GM23338 (cell line): ENCODE measurements at regions not wholly inside any gene's neighbourhood (a gene's known extent, or its start where the extent isn't known, plus 50 kb on each side); places are given as distances from the start of the nearest gene placed in this dataset.

Experiments used
- ATAC-seq: fragments of 200-7000 bp; cut with Tn5 transposase; 3 replicates; pipeline ENCODE4 v1.9.1; 2020
- DNase-seq: peaks from one replicate; pipeline ENCODE4 v3.0.0-alpha.2; 2015; ENCODE audit warnings: low spot score
- H2AFZ ChIP-seq: fragments of 200-600 bp; sonication (generic); 2 replicates; pipeline ENCODE4 v1.8.0; 2016; ENCODE audit warnings: antibody characterized with exemption, mild to moderate bottlenecking, moderate library complexity
- H3F3A ChIP-seq: fragments of 200-600 bp; sonication (generic); replicated peaks from 2 replicates; pipeline ENCODE4 v1.8.0; 2017; ENCODE audit warnings: antibody characterized with exemption, mixed run types, low read depth
- H3K27ac ChIP-seq: fragments of 200-600 bp; sonication (generic); 2 replicates; pipeline ENCODE4 v1.6.1; 2016; ENCODE audit warnings: low read depth
- H3K27me3 ChIP-seq: fragments of 200-600 bp; sonication (generic); 2 replicates; pipeline ENCODE4 v1.8.0; 2016; ENCODE audit warnings: mild to moderate bottlenecking, mixed run types, moderate library complexity; ENCODE audit not compliant: insufficient read depth
- H3K36me3 ChIP-seq: fragments of 200-600 bp; sonication (generic); 2 replicates; pipeline ENCODE4 v1.8.0; 2016; ENCODE audit warnings: mild to moderate bottlenecking; ENCODE audit not compliant: insufficient read depth
- H3K4me1 ChIP-seq: fragments of 200-600 bp; sonication (generic); 2 replicates; pipeline ENCODE4 v1.8.0; 2016; ENCODE audit warnings: mild to moderate bottlenecking, moderate library complexity; ENCODE audit not compliant: insufficient read depth
- H3K4me2 ChIP-seq: fragments of 200-600 bp; sonication (generic); 2 replicates; pipeline ENCODE4 v1.7.1; 2017; ENCODE audit warnings: mixed run types
- H3K4me3 ChIP-seq: fragments of 200-600 bp; sonication (generic); 2 replicates; pipeline ENCODE4 v1.6.1; 2016; ENCODE audit warnings: mixed run types
- H3K79me2 ChIP-seq: fragments of 200-600 bp; sonication (generic); replicated peaks from 2 replicates; pipeline ENCODE4 v1.8.0; 2017; ENCODE audit warnings: mild to moderate bottlenecking; ENCODE audit not compliant: insufficient read depth
- H3K9me2 ChIP-seq: fragments of 200-600 bp; sonication (generic); 2 replicates; pipeline ENCODE4 v1.8.0; 2017; ENCODE audit not compliant: insufficient read depth
- H4K20me1 ChIP-seq: fragments of 200-600 bp; sonication (generic); replicated peaks from 2 replicates; pipeline ENCODE4 v1.8.0; 2017; ENCODE audit warnings: mild to moderate bottlenecking; ENCODE audit not compliant: insufficient read depth
- H3K27ac Mint-ChIP-seq: 2 replicates; pipeline ENCODE4 v1.8.0; 2020; ENCODE audit warnings: inconsistent platforms, mild to moderate bottlenecking, moderate library complexity, mixed read lengths
- H3K27me3 Mint-ChIP-seq: 3 replicates; pipeline ENCODE4 v1.8.0; 2022; ENCODE audit warnings: low read depth, mild to moderate bottlenecking, moderate library complexity, mixed read lengths, inconsistent platforms; ENCODE audit not compliant: insufficient read depth, poor library complexity
- H3K36me3 Mint-ChIP-seq: 3 replicates; pipeline ENCODE4 v1.8.0; 2021; ENCODE audit warnings: low read depth, mild to moderate bottlenecking, inconsistent platforms, moderate library complexity, mixed read lengths
- H3K4me1 Mint-ChIP-seq: 3 replicates; pipeline ENCODE4 v1.8.0; 2020; ENCODE audit warnings: mild to moderate bottlenecking, inconsistent platforms, mixed read lengths
- H3K4me3 Mint-ChIP-seq: 3 replicates; pipeline ENCODE4 v1.8.0; 2021; ENCODE audit warnings: moderate library complexity, mild to moderate bottlenecking, inconsistent platforms, mixed read lengths
- H3K9me3 Mint-ChIP-seq: 3 replicates; pipeline ENCODE4 v1.8.0; 2020; ENCODE audit warnings: moderate library complexity, mild to moderate bottlenecking, inconsistent platforms, mixed read lengths
- CREB1 ChIP-seq: fragments of 250-450 bp; sonication (Bioruptor Pico); IDR thresholded peaks from 2 replicates; pipeline ENCODE4 v1.5.0; 2020; ENCODE audit warnings: low read depth, mild to moderate bottlenecking, moderate library complexity
- EZH2 ChIP-seq: fragments of 200-600 bp; sonication (generic); IDR thresholded peaks from one replicate; pipeline ENCODE4 v1.8.0; 2017; ENCODE audit warnings: antibody characterized with exemption, mild to moderate bottlenecking, low read depth; ENCODE audit not compliant: unreplicated experiment
- EZH2phosphoT487 ChIP-seq: fragments of 200-600 bp; sonication (generic); IDR thresholded peaks from one replicate; pipeline ENCODE4 v1.8.1; 2018; ENCODE audit warnings: antibody characterized with exemption; ENCODE audit not compliant: unreplicated experiment
- JUNB ChIP-seq: IDR thresholded peaks from one replicate; pipeline ENCODE4 v1.6.1; 2016; ENCODE audit warnings: antibody characterized with exemption; ENCODE audit not compliant: unreplicated experiment
- NANOG ChIP-seq: IDR thresholded peaks from 2 replicates; pipeline ENCODE4 v1.6.1; 2016; ENCODE audit warnings: antibody characterized with exemption, borderline replicate concordance
- POLR2AphosphoS5 ChIP-seq: IDR thresholded peaks from 2 replicates; pipeline ENCODE4 v1.6.1; 2016; ENCODE audit warnings: antibody characterized with exemption, low read depth
- STAT1 ChIP-seq: IDR thresholded peaks from one replicate; pipeline ENCODE4 v1.6.1; 2016; ENCODE audit warnings: antibody characterized with exemption; ENCODE audit not compliant: unreplicated experiment
- ZNF114 ChIP-seq: fragments of 250-450 bp; sonication (Bioruptor Pico); IDR thresholded peaks from 2 replicates; pipeline ENCODE4 v1.5.0; 2020; ENCODE audit warnings: mild to moderate bottlenecking, moderate library complexity
- ZNF331 ChIP-seq: fragments of 250-450 bp; sonication (Bioruptor Pico); IDR thresholded peaks from 2 replicates; pipeline ENCODE4 v1.5.0; 2020; ENCODE audit warnings: low read depth, mild to moderate bottlenecking, moderate library complexity
- ZNF462 ChIP-seq: fragments of 250-450 bp; sonication (Bioruptor Pico); IDR thresholded peaks from 2 replicates; pipeline ENCODE4 v1.5.0; 2020; ENCODE audit warnings: mild to moderate bottlenecking, moderate library complexity
- TF ChIP-seq, protein P1 (sequence below), 2 experiments: fragments of 200-600 bp in 1 of 2; sonication (generic) in 1 of 2; conservative IDR thresholded peaks; 2 replicates each; pipeline versions ENCODE4 v1.5.1 to v1.6.1; 2016 to 2017; ENCODE audit warnings: antibody characterized with exemption in 2 of 2, low read depth in 2 of 2, mild to moderate bottlenecking in 2 of 2, moderate library complexity in 1 of 2

GRCh38 chr2:3054066-3054465 is 323.6 kb downstream of the EIPR1 start:
- no peaks in the 10 kb centered on the region for H3K4me1 ChIP-seq
- no peak for ATAC-seq
- H3K36me3 Mint-ChIP-seq, result no peaks in the 10 kb centered on the region
- no peaks in the 10 kb centered on the region for H3K36me3 ChIP-seq
- H3K27ac Mint-ChIP-seq, result no peak overlapping the region
- no peaks in the 10 kb centered on the region for H3K79me2 ChIP-seq
- DNase-seq, result no peak
- peaks cover 8% of the 10 kb centered on the region; the same call in 2 of the 3 replicates for H3K9me3 Mint-ChIP-seq
- no peak overlapping the region for H3K27ac ChIP-seq
- H3K27me3 ChIP-seq, result no peaks in the 10 kb centered on the region
- H3K4me2 ChIP-seq, result no peak overlapping the region
- H3F3A ChIP-seq, result no peaks in the 10 kb centered on the region
- no peak overlapping the region for H3K4me3 ChIP-seq
- peaks cover 4% of the 10 kb centered on the region for H3K27me3 Mint-ChIP-seq
- no peaks in the 10 kb centered on the region for H3K9me2 ChIP-seq
- H4K20me1 ChIP-seq, result no peaks in the 10 kb centered on the region
- H3K4me3 Mint-ChIP-seq, result no peak overlapping the region
- TF ChIP-seq NANOG, result no peak
- TF ChIP-seq ZNF331, result no peak
- no peak for TF ChIP-seq JUNB
- no peak for TF ChIP-seq EZH2phosphoT487
- no peak for TF ChIP-seq ZNF462 (CRISPR knock-in tag)
- no peaks in the 10 kb centered on the region for H3K4me1 Mint-ChIP-seq
- H2AFZ ChIP-seq, result no peak overlapping the region

DNA sequence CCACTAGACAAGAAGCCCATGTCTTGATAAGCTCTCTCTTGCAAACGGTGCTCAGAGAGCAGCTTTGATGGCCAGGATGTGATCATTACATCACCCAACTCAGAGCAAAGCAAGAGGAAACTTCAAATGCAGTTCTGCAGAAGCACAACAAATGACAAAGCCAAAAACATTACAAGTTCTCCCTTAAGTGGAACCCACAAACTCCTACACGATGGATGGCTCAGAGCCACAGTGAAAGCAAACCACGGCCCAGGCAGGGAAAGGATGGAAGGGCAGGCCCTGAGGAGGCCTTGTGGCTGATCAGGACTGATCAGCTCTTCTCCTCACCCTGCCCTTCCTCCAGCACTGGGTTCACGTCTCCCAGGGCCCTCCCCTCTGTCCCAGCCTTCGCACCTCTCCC is 326.4 kb downstream of the EIPR1 start:
- 0 out of 2 replicates have a peak overlapping the region, but pooled peaks have one; percentile 5 for H2AFZ ChIP-seq
- H3K4me3 Mint-ChIP-seq, result no peak overlapping the region
- DNase-seq (no peak), ATAC-seq (no peak)
- no peak overlapping the region for H3K27ac Mint-ChIP-seq
- no peaks in the 10 kb centered on the region for H3K79me2 ChIP-seq
- no peaks in the 10 kb centered on the region for H3F3A ChIP-seq
- no peaks in the 10 kb centered on the region for H3K4me1 Mint-ChIP-seq
- H3K4me1 ChIP-seq, result no peaks in the 10 kb centered on the region
- no peaks in the 10 kb centered on the region for H4K20me1 ChIP-seq
- no peaks in the 10 kb centered on the region for H3K9me2 ChIP-seq
- H3K27ac ChIP-seq, result no peak overlapping the region
- peaks cover 6% of the 10 kb centered on the region; the same call in 2 of the 3 replicates for H3K9me3 Mint-ChIP-seq
- no peaks in the 10 kb centered on the region for H3K36me3 Mint-ChIP-seq
- H3K4me3 ChIP-seq, result no peak overlapping the region
- H3K36me3 ChIP-seq, result no peaks in the 10 kb centered on the region
- no peaks in the 10 kb centered on the region for H3K27me3 Mint-ChIP-seq
- H3K27me3 ChIP-seq, result no peaks in the 10 kb centered on the region
- no peak overlapping the region for H3K4me2 ChIP-seq
- TF ChIP-seq EZH2phosphoT487 (no peak), CREB1 (CRISPR knock-in tag) (no peak), ZNF114 (CRISPR knock-in tag) (no peak), STAT1 (no peak), EZH2 (no peak), POLR2AphosphoS5 (no peak)
- TF ChIP-seq, protein P1, sequence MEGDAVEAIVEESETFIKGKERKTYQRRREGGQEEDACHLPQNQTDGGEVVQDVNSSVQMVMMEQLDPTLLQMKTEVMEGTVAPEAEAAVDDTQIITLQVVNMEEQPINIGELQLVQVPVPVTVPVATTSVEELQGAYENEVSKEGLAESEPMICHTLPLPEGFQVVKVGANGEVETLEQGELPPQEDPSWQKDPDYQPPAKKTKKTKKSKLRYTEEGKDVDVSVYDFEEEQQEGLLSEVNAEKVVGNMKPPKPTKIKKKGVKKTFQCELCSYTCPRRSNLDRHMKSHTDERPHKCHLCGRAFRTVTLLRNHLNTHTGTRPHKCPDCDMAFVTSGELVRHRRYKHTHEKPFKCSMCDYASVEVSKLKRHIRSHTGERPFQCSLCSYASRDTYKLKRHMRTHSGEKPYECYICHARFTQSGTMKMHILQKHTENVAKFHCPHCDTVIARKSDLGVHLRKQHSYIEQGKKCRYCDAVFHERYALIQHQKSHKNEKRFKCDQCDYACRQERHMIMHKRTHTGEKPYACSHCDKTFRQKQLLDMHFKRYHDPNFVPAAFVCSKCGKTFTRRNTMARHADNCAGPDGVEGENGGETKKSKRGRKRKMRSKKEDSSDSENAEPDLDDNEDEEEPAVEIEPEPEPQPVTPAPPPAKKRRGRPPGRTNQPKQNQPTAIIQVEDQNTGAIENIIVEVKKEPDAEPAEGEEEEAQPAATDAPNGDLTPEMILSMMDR (conservative IDR thresholded peaks at IDR 0.05; ENCODE audit: low read depth in 2 of 2), result no peak
